NCI-H2029 (cell line): ENCODE measurements at regions not wholly inside any gene's neighbourhood (a gene's known extent, or its start where the extent isn't known, plus 50 kb on each side); places are given as distances from the start of the nearest gene placed in this dataset.
A peak's percentile ranks its signal among the peaks of the same experiment; 100 is the strongest.

Experiments
- DNase-seq: peaks from one replicate; lab custom pipeline; 2025; lab: John Stamatoyannopoulos, UW

DNA sequence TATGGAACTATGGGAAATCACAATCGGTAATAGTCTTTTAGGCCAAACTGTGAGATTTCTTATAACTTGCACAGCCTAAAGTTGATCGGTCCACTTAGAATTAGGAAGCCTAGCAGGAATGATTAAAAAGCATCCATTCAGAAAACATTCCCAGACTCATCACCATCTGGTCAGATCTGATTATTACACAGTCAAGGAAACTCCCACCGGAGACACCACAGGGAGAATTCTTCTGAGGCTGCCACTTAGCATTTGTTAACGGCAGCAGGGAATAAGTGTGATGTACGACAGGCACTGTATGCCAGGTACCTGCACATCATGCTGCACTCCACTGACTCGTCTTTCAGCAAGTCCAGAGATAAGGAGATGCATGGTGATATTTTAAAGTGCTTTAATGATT lies 227.6 kb upstream of the STEAP1 start:
- DNase-seq = no peak

DNA sequence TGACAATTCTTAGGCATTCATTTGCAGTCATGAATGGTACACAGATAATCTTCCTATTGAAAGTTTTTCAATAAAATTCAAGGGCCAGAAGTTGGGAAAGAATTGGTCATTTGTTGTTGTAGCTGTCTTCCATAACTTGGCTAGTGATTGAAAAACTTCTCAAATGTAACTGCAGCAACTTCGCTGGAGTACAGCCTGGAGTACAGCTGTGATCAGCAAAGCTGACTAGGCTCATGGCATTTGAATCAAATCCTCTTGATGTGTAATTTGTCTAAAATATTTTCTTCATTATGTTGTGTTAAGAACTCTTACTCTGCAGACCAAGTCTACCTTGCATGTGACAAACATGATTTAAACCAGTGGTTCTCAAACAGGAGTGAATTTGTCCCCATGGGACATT lies 226.5 kb upstream of the STEAP1 start:
- no peak for DNase-seq

DNA sequence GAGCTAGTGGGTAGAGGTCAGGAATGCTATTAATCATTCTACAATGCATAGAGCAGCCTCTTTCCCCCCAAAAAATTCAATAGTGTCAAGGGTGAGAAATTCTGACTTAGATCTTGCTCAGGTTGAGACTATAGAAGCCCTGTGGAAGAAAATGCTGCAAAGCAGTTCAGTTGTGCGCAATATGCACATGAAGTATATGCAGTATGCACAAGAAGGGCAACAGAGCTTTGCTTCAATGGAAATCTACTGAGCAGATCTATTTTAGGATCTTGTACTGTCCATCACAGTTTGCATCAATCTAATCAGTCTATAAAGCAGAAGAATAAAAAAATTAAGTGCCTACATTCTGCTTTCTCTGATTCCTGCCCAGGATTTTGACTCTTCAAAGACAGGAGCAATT lies 225.8 kb upstream of the STEAP1 start:
- DNase-seq = no peak

DNA sequence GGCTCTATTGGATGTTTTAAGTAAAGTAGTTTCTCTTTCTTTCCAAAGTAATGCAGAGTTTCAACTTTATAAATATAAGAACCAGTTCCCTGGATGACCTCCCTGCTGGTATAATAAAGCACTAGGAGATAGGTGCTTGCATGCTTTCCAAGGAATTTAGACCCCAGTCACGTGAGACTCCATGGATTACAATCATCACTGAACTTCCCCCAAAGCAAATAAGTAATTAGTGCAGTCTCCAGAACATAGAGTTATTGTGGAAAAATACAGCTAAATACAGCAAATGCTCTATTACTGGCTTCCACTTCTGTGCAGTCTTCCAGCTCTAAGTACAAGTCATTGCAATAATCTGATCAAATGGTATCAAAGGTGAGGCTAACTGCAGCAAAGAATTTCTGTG lies 220.2 kb upstream of the STEAP1 start:
- no peak for DNase-seq

DNA sequence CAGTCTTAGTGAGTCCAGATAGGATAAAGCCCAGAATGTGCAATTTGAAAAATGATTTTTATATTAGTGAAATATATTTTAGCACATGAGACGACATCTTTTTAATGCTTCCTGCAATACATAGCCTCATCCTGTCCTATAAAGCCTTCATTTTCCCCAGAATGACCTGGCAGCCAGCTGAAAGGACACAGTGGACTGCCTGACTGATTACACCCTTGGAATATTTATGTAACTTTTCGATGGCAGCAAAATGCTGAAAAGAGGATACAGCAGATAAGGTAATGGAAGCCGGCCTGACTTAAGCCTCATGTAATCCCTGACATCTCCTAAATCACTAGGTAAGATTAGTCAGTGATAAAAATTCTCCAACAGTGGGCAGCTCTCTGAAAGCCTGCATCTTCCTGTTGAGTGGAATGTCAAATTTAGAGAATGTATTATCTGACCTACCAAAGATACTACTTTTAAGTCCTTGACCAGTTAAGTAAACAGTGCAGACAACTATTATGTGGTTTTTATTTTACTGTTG lies 210.7 kb upstream of the STEAP1 start:
- no peak for DNase-seq

DNA sequence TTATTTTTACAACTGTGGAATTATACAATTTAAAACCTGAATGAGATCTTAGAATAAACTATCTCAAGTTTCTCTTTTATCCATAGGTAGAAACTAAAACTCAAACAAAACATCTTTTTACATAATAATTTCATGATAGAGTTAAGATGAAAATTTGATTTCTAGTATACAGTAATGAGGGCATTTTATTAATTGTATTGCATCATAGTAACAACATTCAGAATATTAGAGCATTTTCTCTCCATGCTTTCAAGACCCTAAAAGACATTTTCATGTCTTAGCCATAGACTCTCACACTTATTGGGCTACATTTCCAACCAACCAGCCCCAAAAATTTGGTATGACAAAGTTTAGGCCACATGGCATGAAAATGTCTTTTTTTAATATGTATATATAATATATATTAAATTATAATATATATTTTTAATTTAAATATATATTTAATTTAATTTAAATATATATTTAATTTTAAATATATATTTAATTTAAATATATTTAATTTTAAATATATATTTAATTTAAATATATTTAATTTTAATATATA lies 195.7 kb upstream of the STEAP1 start:
- DNase-seq = no peak

DNA sequence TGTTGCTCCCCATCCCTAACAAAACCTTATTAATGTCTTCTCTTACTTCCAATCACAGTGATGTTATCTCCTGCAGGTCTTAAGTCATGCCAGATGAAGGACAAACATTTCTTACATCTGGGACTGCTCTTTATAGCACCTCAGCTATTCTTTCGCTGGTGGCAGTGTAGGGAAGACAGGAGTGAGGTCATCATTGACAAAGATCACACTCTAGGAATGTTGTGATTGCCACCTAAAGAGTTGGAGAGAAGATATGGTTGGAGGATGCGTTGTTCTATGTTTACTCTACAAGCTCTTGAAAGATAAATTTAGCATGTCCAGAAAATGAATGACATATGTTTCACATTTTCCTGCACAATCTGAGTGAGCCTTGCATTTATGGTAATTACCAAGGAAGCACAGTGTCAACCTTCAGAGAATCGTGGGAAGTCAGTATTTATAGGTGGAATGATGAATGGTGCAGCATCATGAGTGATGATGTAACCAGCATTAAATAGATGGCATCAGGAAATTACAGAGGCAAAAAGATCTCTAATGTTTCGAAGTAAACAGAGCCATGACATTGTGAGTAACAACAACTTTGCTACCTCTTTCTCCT lies 188.1 kb upstream of the STEAP1 start:
- no peak for DNase-seq

DNA sequence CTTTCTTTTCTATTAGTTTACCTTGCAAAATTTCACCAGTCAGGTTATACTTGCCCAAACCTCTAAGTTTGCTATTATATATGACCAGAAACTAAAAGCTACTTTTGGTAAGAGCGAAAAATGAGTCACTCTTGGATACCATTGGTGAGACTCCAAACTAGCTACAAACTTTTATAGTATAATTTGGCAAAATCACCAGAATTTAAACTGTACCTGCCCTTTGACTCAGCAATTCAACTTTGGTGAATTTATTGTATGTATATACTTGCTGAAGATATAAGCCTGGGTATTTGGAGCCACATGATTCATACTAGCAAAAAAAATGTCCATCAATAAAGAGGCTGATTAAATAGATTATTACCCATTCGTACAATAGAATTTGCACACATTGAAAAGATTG lies 178.7 kb upstream of the STEAP1 start:
- no peak for DNase-seq

DNA sequence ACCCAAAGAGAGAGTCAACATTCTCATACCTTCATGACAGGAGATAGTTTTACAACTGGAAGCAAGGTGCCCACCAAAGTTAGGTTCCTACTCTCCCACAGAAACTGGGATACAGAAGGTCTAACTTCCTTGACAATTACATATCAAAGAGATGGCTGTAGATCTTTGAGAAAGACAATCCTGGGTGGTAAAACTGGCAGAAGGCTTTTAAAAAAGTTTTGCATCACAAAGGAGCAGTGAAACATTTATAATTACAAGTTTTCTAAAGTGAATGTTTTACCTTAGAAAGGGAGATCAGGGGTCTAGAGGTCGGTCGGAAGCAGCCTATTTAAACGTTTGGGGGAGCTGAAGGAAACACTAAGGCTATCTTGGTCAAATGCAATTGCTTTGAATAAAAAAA lies 166.6 kb upstream of the STEAP1 start:
- no peak for DNase-seq

DNA sequence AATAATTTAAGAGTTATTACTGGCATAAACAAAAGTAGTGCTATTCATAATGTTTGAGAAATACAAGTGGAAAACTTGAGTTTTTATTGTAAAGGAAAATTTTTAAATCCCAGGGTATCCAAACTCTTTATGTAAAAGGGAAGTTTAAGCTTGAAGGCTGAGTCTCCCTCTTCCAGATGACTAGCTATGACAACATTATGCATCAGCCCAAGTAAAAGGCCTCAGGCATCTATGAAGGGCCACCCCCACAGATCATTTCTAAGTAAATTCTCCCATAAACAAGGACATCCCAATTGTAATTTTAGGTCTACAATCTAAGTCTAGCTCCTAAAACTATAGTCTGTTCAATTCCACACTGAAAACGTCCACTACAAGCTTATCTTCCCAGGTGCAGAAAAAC lies 166.2 kb upstream of the STEAP1 start:
- no peak for DNase-seq

DNA sequence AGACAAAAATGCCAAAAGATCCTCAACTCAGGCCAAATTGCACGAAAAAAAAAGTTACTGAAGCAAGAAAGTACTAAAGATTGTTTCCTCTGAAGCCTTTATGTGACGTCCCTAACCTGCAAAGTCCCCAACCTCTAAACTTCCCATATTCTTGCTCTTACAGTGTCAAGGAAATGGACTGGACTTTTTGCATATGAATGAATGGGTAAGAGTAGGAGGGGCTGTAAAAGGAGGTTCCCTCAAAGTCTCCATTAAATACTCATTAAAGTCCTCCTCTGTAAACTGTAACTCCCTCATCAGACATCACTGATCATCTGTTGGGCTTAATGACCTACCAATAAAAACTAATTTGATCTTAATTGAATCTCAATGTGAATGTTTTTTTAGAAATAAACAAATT lies 164.8 kb upstream of the STEAP1 start:
- no peak for DNase-seq

DNA sequence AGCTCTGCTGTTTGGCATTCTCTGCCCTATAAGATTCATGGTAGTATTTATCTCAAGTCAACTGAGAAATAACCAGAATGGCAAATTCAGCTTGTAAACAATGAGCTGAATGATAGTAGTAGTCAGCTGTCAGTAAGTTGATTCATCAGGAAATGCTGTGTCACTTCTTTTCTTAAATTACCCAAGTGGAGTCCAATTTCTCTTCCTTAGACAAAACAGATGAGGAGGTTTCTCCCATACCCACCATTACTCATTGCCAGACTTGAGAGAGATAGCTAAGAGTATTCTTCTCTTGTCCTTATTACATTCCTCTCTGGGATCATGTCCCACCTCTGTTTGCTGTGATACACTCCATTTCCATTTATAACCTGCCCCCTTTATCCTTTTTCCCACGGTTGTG lies 159.8 kb upstream of the STEAP1 start:
- no peak for DNase-seq

DNA sequence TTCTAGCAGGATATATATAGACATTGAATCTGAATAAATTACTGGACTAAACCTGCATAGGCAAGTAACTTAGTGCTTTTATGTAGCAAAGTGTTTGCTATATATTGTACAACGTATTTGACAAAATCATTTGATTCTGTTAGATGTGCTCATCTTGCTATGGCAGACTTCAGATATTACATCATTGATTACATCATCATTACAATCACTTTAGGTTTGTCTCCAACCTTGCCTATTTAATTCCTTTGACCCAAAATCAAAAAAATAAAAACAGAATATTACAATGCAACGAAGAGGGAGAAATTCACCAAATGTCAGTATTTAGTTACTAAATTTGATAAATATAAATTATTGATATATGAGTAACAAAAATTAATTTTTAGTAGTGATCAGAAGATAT lies 155.7 kb upstream of the STEAP1 start:
- no peak for DNase-seq

DNA sequence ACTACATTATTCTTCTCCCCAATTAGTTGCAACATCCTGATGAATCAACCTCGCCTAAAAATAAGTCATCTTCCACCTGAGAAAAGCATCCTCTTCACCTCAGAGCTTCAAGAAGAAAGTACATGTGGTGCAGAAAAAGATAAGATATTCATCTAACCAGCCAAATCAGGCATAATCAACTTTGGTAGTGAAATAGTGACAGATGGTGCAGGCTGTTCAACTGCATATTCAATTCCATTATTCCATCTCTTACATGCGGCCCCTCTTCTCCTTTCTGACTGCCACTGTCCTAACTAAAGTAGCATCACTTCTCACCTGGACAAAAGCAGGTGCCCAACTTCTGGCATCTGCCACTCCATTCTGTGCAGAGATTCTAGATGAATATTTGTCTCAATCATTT lies 148.4 kb upstream of the STEAP1 start:
- no peak for DNase-seq

DNA sequence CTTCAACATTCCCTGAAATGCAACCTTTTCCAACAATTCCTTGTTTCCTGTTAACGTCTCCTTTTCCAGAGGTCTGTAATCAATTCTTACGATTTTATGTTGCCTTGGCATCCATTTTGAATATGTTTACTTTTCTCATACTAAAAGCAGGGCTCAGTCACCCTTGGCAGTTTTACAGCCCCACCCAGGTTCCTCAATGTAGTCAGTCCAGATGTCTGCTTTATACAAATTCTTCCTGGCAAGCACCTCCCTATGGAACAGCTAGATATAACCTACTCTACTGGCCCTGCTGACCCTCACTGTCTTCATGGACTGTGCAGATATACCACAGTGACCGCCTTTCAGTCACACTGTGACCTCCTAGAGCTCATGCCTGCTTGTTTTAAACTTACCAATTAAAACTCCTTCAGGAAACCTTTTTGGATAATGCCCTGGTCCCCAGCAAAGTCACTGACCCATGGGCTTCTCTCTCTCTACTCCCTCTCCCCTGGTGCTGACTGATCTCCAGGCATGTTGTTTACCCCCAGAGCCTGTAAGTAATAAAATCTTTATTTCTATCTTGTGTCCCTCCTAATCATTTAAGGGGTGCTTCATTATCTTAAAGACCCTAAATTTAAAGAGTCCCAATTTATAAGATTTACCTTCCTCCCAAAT lies 147.1 kb upstream of the STEAP1 start:
- no peak for DNase-seq

DNA sequence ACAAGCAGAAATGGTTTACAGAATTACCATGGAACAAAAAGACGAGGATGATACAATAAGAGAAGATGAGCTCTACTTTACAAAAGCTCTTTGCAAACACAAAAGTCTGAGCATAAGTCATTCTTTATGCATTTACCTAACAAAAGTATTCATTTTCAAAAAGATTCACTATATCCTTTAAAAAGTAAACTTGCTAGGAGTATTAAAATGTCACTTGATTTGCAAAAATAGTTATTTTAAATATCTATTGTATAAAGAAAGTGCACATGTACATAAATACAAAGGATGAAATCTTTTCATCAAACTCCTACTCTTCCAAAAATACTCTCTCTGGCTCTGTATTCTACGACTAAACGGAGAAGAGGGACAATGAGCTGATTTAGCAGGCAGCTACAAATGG lies 146.4 kb upstream of the STEAP1 start:
- DNase-seq = no peak

DNA sequence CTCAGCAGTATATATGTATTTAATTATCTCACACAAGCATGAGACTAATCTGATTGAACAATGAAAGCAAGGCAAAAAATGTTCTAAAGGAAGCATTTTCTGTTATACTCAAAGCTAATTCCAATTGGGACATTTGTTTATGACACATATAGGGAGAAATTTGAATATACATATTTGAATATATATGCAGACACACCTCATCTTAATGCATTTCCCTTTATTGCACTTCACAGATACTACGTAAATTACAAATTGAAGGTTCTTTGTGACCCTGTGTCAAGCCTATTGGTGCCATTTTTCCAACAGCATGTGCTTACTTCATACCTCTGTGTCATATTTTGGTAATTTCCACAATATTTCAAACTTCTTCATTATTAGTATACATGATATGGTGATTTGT lies 132.1 kb upstream of the STEAP1 start:
- no peak for DNase-seq

DNA sequence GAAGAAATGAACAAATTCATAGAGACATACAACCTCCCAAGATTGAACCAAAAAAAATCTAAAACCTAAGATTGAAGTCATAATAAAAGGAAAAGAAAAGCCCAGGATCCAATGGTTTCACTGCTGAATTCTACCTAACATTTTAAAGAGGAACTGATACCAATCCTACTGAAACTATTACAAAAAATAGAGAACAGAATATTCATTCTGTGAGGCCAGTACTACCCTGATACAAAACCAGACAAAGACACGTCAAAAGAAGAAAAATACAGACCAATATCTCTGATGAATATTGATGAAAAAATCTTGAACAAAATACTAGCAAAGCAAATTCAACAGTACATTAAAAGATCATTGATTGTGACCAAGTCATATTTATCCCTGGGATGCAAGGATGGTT lies 128.5 kb upstream of the STEAP1 start:
- no peak for DNase-seq

DNA sequence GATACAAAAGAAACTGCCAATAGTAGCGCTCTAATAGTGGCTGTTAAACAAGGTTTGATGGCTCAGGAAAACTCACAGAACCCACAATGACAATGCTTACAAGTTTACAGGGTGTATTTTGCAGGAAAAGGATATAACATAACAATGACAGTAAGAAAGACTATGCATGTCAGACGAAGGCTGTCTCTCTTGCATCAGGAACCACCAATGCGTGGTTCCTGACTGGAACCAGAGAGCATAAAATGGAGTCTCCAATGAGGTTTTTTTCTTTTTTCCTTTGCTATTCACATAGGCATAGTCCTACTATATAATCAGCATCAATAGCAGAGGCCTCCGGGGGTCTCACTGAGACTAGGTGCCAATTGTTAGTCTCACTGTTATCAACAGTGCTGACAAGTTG lies 120.4 kb upstream of the STEAP1 start:
- DNase-seq = no peak

DNA sequence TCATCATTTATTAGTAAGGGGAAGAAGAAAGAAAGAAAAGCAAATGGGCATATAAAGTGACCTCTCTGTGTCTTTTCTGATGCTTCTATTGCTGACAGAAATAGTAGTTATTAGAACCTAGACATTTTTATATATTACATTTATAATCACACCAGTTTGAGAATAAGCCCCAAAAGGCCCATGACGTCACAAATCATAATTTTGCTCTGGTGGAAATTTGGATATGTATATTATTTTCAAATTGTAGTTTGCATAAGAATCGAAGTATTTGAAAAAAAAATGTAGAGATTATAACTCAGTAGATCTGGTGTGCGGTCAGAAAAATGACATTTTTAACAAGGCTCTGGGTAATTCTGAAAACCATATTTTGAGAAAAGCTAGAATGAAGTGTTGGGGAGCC lies 101.2 kb upstream of the STEAP1 start:
- no peak for DNase-seq

DNA sequence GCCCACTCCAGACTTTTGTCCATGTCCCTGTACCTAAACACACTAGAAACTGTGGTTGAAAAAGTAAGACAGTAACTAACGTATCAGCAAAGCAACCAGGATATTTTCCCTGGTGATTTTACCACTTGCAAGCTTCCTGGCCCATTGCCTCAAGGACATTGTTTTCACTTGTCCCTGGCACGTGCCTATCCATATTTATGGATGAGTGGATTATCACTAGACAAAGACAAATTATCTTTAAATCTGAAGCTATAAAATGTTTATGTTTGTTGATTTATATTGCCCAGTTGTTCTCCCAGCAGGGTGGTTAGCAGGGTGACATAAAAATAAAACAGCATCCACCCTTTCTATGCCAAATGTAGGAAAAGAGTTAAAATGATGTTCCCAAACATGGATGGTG lies 93.2 kb upstream of the STEAP1 start:
- no peak for DNase-seq

DNA sequence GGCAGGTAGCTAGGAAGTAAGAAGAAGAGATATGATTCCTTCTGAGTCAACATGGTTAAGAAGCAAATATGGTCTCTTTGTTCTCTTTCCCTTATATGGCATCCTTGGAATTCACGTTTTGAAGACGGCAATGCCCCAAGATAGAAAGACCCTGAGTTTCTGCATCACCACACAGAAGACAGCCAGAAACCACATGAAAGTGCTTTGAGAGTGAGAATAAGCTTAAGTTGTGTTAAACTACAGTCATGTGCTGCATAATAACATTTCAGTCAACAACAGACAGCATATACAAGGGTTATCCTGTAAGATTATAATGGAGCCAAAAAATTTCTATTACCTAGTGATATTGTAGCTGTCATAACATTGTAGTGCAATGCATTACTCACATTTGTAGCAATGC lies 89.9 kb upstream of the STEAP1 start:
- DNase-seq = no peak

DNA sequence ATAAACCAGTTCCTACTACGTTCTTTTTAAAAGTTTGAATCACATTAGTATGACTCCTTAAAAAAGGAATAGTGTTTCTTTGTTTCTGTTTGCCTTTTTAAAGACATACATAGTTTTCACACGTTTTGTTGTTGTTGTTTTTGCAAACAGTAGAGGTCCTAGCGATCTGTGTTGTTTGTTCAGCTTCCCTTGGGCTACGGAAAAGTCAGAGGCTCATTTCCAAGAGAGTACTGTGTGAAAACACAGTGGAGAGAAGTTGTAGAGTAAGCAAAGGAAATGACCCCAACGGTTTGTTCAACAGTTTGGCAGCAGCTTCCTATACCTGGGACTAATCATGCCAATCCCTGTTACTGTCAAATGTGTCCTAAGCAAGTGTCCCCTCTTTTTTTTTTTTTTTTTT lies 87.1 kb upstream of the STEAP1 start:
- DNase-seq = no peak

DNA sequence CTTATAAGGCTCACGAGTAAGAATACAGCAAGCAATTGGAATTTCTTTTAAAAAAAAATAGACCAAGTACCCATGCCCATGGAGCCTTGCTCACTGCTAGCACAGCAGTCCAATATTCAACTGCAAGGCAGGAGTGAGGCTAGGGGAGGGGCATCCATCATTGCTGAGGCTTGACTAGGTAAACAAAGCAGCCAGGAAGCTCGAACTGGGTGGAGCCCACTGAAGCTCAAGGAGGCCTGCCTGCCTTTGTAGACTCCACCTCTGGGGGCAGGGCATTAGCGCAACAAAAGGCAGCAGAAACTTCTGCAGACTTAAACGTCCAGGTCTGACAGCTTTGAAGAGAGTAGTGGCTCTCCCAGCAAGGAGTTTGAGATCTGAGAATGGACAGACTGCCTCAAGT lies 84.0 kb upstream of the STEAP1 start:
- DNase-seq = peak; percentile 15
